Ectodermal cell (in vitro differentiated cells): ENCODE measurements at regions not wholly inside any gene's neighbourhood (a gene's known extent, or its start where the extent isn't known, plus 50 kb on each side); places are given as distances from the start of the nearest gene placed in this dataset.

ENCODE experiments used
- H3K27ac ChIP-seq: 2 replicates; pipeline ENCODE4 v1.7.0; 2013; ENCODE audit warnings: mild to moderate bottlenecking, low read depth, low read length; ENCODE audit not compliant: insufficient read depth, poor library complexity, severe bottlenecking
- H3K27me3 ChIP-seq: 2 replicates; pipeline ENCODE4 v1.7.0; 2013; ENCODE audit warnings: mild to moderate bottlenecking, low read length; ENCODE audit not compliant: insufficient read depth, control insufficient read depth, poor library complexity, severe bottlenecking
- H3K36me3 ChIP-seq: one replicate; pipeline ENCODE4 v1.7.0; 2013; ENCODE audit warnings: low read length; ENCODE audit not compliant: control insufficient read depth, insufficient read depth
- H3K4me1 ChIP-seq: one replicate; pipeline ENCODE4 v1.7.0; 2013; ENCODE audit warnings: low read length; ENCODE audit not compliant: control insufficient read depth, insufficient read depth
- H3K4me3 ChIP-seq: 2 replicates; pipeline ENCODE4 v1.7.0; 2013; ENCODE audit warnings: low read depth, low read length, control low read depth; ENCODE audit not compliant: insufficient read depth
- H3K9me3 ChIP-seq: 2 replicates; pipeline ENCODE4 v1.7.0; 2013; ENCODE audit warnings: mild to moderate bottlenecking, low read length, moderate library complexity; ENCODE audit not compliant: control insufficient read depth
- WGBS, 2 experiments: methylation state at CpG; one replicate each; pipeline ENCODE4 v1.1.7; 2013; ENCODE audit warnings: missing lambda C conversion rate in 2 of 2; 5-methylcytosine and 5-hydroxymethylcytosine counted together

GRCh38 chr6:22025468-22026163 is 271.2 kb downstream of the PRL start:
- H3K4me3 ChIP-seq = no peak overlapping the region
- peaks cover 3% of the 10 kb centered on the region for H3K9me3 ChIP-seq
- H3K4me1 ChIP-seq = peaks cover 13% of the 10 kb centered on the region
- H3K27me3 ChIP-seq = no peaks in the 10 kb centered on the region
- peaks cover 14% of the 10 kb centered on the region for H3K36me3 ChIP-seq
- H3K27ac ChIP-seq = peak overlapping the region; percentile 65
- 2 to 4% methylated on average over 9 of the region's 9 CpGs for WGBS, 2 experiments

DNA sequence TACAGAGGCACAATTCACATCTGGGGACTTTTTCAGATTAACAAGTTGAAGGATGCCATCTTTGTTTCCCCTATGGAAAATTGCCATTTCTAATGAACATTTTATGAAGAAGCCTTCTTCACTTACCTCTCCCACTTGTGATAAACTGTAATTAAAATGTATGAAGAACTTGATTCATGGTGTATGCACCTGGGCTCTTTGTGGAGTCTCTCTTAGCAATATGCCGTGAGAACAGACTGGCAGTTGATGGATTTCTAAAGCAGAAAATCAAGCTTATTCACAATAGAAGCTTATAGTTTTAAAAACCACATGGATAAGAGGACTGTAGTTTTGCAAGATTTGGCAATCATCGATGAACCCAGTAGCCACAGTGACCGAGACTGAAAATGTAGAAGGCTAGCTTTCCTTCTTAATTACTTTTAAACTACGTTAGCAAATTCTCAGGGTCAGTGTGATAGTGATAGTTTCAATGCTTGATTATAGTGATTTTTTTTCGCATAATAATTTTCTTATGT is 270.6 kb downstream of the PRL start:
- Histone ChIP-seq H3K4me1 (peaks cover 13% of the 10 kb centered on the region), H3K4me3 (no peak overlapping the region), H3K9me3 (peaks cover 3% of the 10 kb centered on the region), H3K27me3 (no peaks in the 10 kb centered on the region), H3K36me3 (peaks cover 9% of the 10 kb centered on the region), H3K27ac (peak overlapping the region; percentile 65)
- WGBS, 2 experiments = 86 to 90% methylated on average over 5 of the region's 5 CpGs

GRCh38 chr6:22027040-22027725 is 269.7 kb downstream of the PRL start:
- peaks cover 13% of the 10 kb centered on the region for H3K4me1 ChIP-seq
- H3K36me3 ChIP-seq = peaks cover 3% of the 10 kb centered on the region
- H3K9me3 ChIP-seq = peaks cover under 1% of the 10 kb centered on the region
- H3K27ac ChIP-seq = no peak overlapping the region
- H3K27me3 ChIP-seq = no peaks in the 10 kb centered on the region
- 78 to 84% methylated on average over 7 to 8 of the region's 8 CpGs for WGBS, 2 experiments
- H3K4me3 ChIP-seq = no peak overlapping the region

- Histone ChIP-seq H3K36me3 (no peaks in the 10 kb centered on the region), H3K9me3 (no peaks in the 10 kb centered on the region), H3K4me1 (peaks cover 13% of the 10 kb centered on the region), H3K27ac (no peak overlapping the region), H3K4me3 (no peak overlapping the region), H3K27me3 (no peaks in the 10 kb centered on the region)
- WGBS, 2 experiments = 80 to 87% methylated on average over 6 to 7 of the region's 7 CpGs
These were observed 268.3 kb downstream of the PRL start for GRCh38 chr6:22028403-22029090.

DNA sequence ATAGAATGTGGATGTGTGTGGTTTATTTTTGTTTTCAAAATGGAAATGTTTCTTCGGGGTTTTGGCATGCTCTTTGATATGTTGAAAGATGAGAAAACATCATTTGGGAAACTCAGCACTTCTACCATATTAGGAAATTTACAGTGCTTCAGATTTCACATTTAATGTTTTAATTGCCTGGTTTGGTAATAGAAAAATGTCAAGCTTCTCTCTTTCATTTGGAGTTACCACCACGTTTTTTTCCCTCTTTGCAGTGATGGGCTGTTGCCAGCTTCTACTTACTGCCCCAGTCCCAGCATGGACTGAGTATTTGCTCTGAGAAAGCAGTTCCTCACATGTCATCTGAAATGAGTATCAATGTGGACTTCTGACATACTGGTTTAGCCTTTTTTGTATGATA is 267.7 kb downstream of the PRL start:
- H3K4me3 ChIP-seq = no peak overlapping the region
- H3K4me1 ChIP-seq = peaks cover 13% of the 10 kb centered on the region
- no peak overlapping the region for H3K27ac ChIP-seq
- no peaks in the 10 kb centered on the region for H3K27me3 ChIP-seq
- H3K9me3 ChIP-seq = no peaks in the 10 kb centered on the region
- no peaks in the 10 kb centered on the region for H3K36me3 ChIP-seq
- WGBS, 2 experiments = 82 to 89% methylated on average over 2 of the region's 2 CpGs

- no peaks in the 10 kb centered on the region for H3K9me3 ChIP-seq
- H3K36me3 ChIP-seq = no peaks in the 10 kb centered on the region
- no peaks in the 10 kb centered on the region for H3K27me3 ChIP-seq
- no peak overlapping the region for H3K27ac ChIP-seq
- 96% methylated on average over 6 of the region's 6 CpGs for WGBS, 2 experiments
- H3K4me3 ChIP-seq = no peak overlapping the region
- peaks cover 5% of the 10 kb centered on the region for H3K4me1 ChIP-seq
These were observed 265.9 kb downstream of the PRL start for GRCh38 chr6:22030730-22031619.

GRCh38 chr6:22035690-22036089 is 261.1 kb downstream of the PRL start:
- no peaks in the 10 kb centered on the region for H3K9me3 ChIP-seq
- H3K27ac ChIP-seq = no peak overlapping the region
- H3K27me3 ChIP-seq = no peaks in the 10 kb centered on the region
- no peaks in the 10 kb centered on the region for H3K36me3 ChIP-seq
- H3K4me1 ChIP-seq = peaks cover 4% of the 10 kb centered on the region
- WGBS, 2 experiments = 83 to 92% methylated on average over 3 of the region's 4 CpGs
- no peak overlapping the region for H3K4me3 ChIP-seq

GRCh38 chr6:22036275-22036674 is 260.6 kb downstream of the PRL start:
- no peaks in the 10 kb centered on the region for H3K9me3 ChIP-seq
- no peaks in the 10 kb centered on the region for H3K27me3 ChIP-seq
- peaks cover 4% of the 10 kb centered on the region for H3K4me1 ChIP-seq
- H3K4me3 ChIP-seq = no peak overlapping the region
- 38 to 46% methylated on average over 6 of the region's 7 CpGs for WGBS, 2 experiments
- H3K27ac ChIP-seq = no peak overlapping the region
- no peaks in the 10 kb centered on the region for H3K36me3 ChIP-seq

DNA sequence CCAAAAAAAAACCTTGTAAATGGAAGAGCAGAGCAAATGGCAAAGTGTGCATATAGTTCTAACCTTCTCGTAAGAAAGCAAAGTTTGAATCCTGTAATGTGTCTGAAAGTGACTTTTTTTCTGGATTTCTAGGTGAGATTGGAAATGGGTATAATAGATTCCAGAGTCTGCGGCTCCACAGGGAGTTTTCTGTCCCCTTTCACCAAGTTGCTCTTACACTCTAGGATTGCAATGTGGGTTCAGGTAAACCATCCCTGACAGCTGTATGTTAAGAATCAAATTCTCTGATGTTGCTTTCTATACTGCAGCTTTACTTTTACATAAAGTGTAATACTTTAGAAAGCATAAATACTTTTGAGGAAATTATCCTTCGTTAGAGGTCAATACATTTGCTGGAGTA is 260.1 kb downstream of the PRL start:
- Histone ChIP-seq H3K36me3 (no peaks in the 10 kb centered on the region), H3K27me3 (no peaks in the 10 kb centered on the region), H3K27ac (no peak overlapping the region), H3K9me3 (no peaks in the 10 kb centered on the region), H3K4me3 (no peak overlapping the region), H3K4me1 (peaks cover 4% of the 10 kb centered on the region)
- 79 to 83% methylated on average over 2 of the region's 3 CpGs for WGBS, 2 experiments
